Fibroblast of skin of back (primary cell): ENCODE measurements at regions not wholly inside any gene's neighbourhood (a gene's known extent, or its start where the extent isn't known, plus 50 kb on each side); places are given as distances from the start of the nearest gene placed in this dataset.

ENCODE experiments used
- DNase-seq: peaks from one replicate; pipeline ENCODE4 v3.0.0-alpha.2; 2013

GRCh38 chr20:61113731-61114130, 138.3 kb upstream of the CDH4 start:
- DNase-seq = no peak

- no peak for DNase-seq
Measured at GRCh38 chr20:61114493-61115175, 137.4 kb upstream of the CDH4 start.

- no peak for DNase-seq
Measured at GRCh38 chr20:61115364-61116065, 136.5 kb upstream of the CDH4 start.

- DNase-seq = peak; percentile 85
Measured at GRCh38 chr20:61117725-61118124, 134.3 kb upstream of the CDH4 start.

GRCh38 chr20:61118429-61119224, 133.4 kb upstream of the CDH4 start:
- DNase-seq = peak; percentile 80

GRCh38 chr20:61119273-61119672, 132.8 kb upstream of the CDH4 start:
- peak; percentile 24 for DNase-seq

- no peak for DNase-seq
Measured at GRCh38 chr20:61119794-61120410, 132.2 kb upstream of the CDH4 start.

- DNase-seq = peak; percentile 79
Measured at GRCh38 chr20:61120595-61121515, 131.2 kb upstream of the CDH4 start.

- no peak for DNase-seq
Measured at GRCh38 chr20:61121661-61122060, 130.4 kb upstream of the CDH4 start.

GRCh38 chr20:61123286-61123685, 128.8 kb upstream of the CDH4 start:
- no peak for DNase-seq

- DNase-seq = no peak
Measured at GRCh38 chr20:61123751-61124368, 128.2 kb upstream of the CDH4 start.

GRCh38 chr20:61125076-61125475, 127.0 kb upstream of the CDH4 start:
- no peak for DNase-seq

- DNase-seq = no peak
Measured at GRCh38 chr20:61125546-61126180, 126.4 kb upstream of the CDH4 start.

- DNase-seq = no peak
Measured at GRCh38 chr20:61126369-61127195, 125.5 kb upstream of the CDH4 start.

GRCh38 chr20:61127311-61128039, 124.6 kb upstream of the CDH4 start:
- DNase-seq = peak; percentile 96

- no peak for DNase-seq
Measured at GRCh38 chr20:61128701-61129269, 123.3 kb upstream of the CDH4 start.

- no peak for DNase-seq
Measured at GRCh38 chr20:61129311-61129710, 122.8 kb upstream of the CDH4 start.

GRCh38 chr20:61130156-61130555, 121.9 kb upstream of the CDH4 start:
- no peak for DNase-seq

GRCh38 chr20:61131944-61132343, 120.1 kb upstream of the CDH4 start:
- DNase-seq = no peak
